Common myeloid progenitor, CD34-positive (primary cell): ENCODE measurements at regions not wholly inside any gene's neighbourhood (a gene's known extent, or its start where the extent isn't known, plus 50 kb on each side); places are given as distances from the start of the nearest gene placed in this dataset.

Experiments
- CTCF ChIA-PET: fragments of 350-600 bp; sonication (Branson Sonifier 250); formaldehyde crosslinking; loops from one replicate; lab custom pipeline; 2021; ENCODE audit warnings: antibody characterized with exemption; lab: Charles Lee
- POLR2A ChIA-PET: fragments of 350-600 bp; sonication (Branson Sonifier 250); formaldehyde crosslinking; loops from one replicate; lab custom pipeline; 2021; ENCODE audit warnings: antibody characterized with exemption; lab: Charles Lee
- DNase-seq, 3 donors: peaks; one replicate each; pipeline versions ENCODE4 v3.0.0 to v3.0.0-alpha.2; 2013
- H3K27ac ChIP-seq, 2 experiments: 1 replicate in 1 of 2; 2 replicates in 1 of 2; pipeline ENCODE4 v1.7.0; 2013; ENCODE audit warnings: inconsistent platforms in 2 of 2, low read length in 2 of 2, mild to moderate bottlenecking in 2 of 2, low read depth in 1 of 2, moderate library complexity in 1 of 2; ENCODE audit not compliant: severe bottlenecking in 2 of 2, insufficient read depth in 1 of 2, poor library complexity in 1 of 2
- H3K27me3 ChIP-seq, 5 experiments: replicated peaks in 2 of 5; 1 replicate in 3 of 5; 2 replicates in 2 of 5; pipeline versions ENCODE4 v1.6.1 to v1.7.0; 2013; ENCODE audit warnings: low read length in 4 of 5, mild to moderate bottlenecking in 2 of 5, moderate library complexity in 2 of 5, inconsistent platforms in 1 of 5; ENCODE audit not compliant: insufficient read depth in 5 of 5, control insufficient read depth in 4 of 5
- H3K36me3 ChIP-seq, 4 experiments: 1 replicate in 2 of 4; 2 replicates in 2 of 4; pipeline versions ENCODE4 v1.6.1 to v1.7.0; 2013; ENCODE audit warnings: low read length in 3 of 4, control low read depth in 1 of 4, mild to moderate bottlenecking in 1 of 4; ENCODE audit not compliant: control insufficient read depth in 4 of 4, insufficient read depth in 4 of 4
- H3K4me1 ChIP-seq, 4 experiments: 1 replicate in 3 of 4; 2 replicates in 1 of 4; pipeline versions ENCODE4 v1.6.1 to v1.7.1; 2013; ENCODE audit warnings: low read length in 3 of 4, mild to moderate bottlenecking in 3 of 4, control low read depth in 1 of 4, inconsistent platforms in 1 of 4, moderate library complexity in 1 of 4; ENCODE audit not compliant: control insufficient read depth in 4 of 4, insufficient read depth in 4 of 4; ENCODE audit errors: control extremely low read depth in 1 of 4
- H3K4me3 ChIP-seq, 7 experiments: 1 replicate in 4 of 7; 2 replicates in 3 of 7; pipeline versions ENCODE4 v1.5.1 to v1.7.0; 2013; ENCODE audit warnings: mild to moderate bottlenecking in 7 of 7, low read length in 6 of 7, moderate library complexity in 6 of 7, inconsistent platforms in 2 of 7, low read depth in 2 of 7, control low read depth in 1 of 7; ENCODE audit not compliant: insufficient read depth in 4 of 7, control insufficient read depth in 1 of 7; ENCODE audit errors: extremely low read depth in 1 of 7
- H3K9me3 ChIP-seq, 5 experiments: 1 replicate in 4 of 5; 2 replicates in 1 of 5; pipeline versions ENCODE4 v1.6.1 to v1.7.1; 2013; ENCODE audit warnings: low read length in 4 of 5, mild to moderate bottlenecking in 2 of 5, inconsistent platforms in 1 of 5, low read depth in 1 of 5, moderate library complexity in 1 of 5; ENCODE audit not compliant: control insufficient read depth in 4 of 5, insufficient read depth in 2 of 5; ENCODE audit errors: control extremely low read depth in 1 of 5
- WGBS: methylation state at CpG from one replicate; pipeline ENCODE4 v1.1.5; 2013; ENCODE audit not compliant: insufficient coverage; 5-methylcytosine and 5-hydroxymethylcytosine counted together

DNA sequence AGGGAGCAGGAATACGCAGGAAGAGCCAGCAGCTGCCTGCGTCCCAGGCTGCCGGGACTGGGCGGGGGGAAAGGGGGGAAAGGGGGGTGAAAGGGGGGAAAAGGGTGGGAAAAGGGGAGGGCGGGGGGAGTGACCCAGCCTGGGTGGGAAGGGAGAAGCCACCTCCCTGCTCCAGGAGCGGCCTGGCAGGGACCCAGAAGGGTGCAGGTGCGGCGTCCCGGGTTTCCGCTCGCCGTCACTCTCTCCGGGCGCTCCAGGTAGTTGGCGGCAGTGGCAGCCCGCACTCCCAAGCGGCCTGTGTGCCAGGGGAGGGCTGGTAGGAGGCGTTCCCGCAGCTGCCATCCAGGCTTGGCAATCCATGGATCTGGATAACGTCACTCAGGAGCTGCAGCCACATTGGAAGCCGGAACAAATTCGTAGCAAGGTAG, 141.0 kb upstream of the NGF start:
- ChIA-PET CTCF (no interaction called here), POLR2A (no interaction called here)
- no peak overlapping the region for H3K4me3 ChIP-seq

DNA sequence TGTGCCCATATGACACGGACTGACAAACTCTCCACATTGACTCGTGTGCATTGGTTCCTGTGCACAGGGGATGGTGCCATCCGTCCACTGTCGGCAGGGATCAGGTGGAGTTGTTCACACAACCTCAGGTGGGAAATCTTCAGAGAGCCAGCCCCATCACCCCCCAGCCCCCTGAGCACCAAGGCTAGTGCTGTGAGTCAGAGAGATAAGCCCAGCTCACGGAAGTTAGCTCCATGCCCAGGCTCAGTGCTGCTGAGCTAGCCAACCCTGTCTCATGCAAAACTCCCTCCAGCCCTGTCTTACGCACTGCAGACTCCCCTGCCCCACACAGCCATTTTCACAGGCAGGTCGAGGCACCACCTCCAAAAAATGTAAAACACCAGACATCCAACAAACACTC, 139.0 kb upstream of the NGF start:
- ChIA-PET POLR2A (no interaction called here), CTCF (interaction anchor here (1.0 to 1.3 kb wide), 2 partner anchors 21 to 139 kb away, joined by 3 read pairs; partner anchors contain the start of gene NGF)
- Histone ChIP-seq H3K36me3 (no peaks in the 10 kb centered on the region), H3K27ac (no peak overlapping the region), H3K4me3 (no peak overlapping the region), H3K27me3 (peaks cover 0 to 5% (median 0%) of the 10 kb centered on the region in 5 experiments), H3K9me3 (no peaks in the 10 kb centered on the region), H3K4me1 (peaks cover 5 to 19% (median 9%) of the 10 kb centered on the region in 4 experiments)
- no peak for DNase-seq
- WGBS = 97% methylated on average over 5 of the region's 7 CpGs

More for the DNA sequence above, 141.0 kb upstream of the NGF start:
- H3K27ac ChIP-seq = no peak overlapping the region
- H3K4me1 ChIP-seq = peaks cover 0 to 5% (median 0%) of the 10 kb centered on the region in 4 experiments
- no peaks in the 10 kb centered on the region for H3K36me3 ChIP-seq
- peaks cover 0 to 5% (median 0%) of the 10 kb centered on the region in 5 experiments for H3K27me3 ChIP-seq
- no peak for DNase-seq
- WGBS = 55% methylated on average over 17 of the region's 22 CpGs
- no peaks in the 10 kb centered on the region for H3K9me3 ChIP-seq

DNA sequence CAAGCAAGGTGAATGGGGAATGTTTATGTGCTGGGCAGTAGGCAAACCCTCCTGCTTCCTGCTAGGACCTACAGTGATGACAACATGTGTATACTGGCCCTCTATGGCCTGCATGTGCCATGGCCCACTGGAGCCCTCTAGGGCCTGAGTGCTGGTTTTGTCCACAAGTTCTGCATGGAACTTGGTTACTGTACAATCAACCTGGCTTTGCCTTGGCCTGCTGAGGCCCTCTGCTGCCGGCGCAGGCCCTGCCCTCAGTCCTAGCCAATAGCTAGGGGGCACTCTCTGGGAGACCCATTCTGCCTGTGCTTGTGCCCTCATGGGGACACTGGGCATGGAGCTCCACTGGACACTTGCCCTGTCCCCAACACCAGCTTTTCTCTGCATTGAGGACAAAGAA, 138.6 kb upstream of the NGF start:
- Histone ChIP-seq H3K27ac (no peak overlapping the region), H3K4me3 (no peak overlapping the region), H3K4me1 (peaks cover 5 to 19% (median 9%) of the 10 kb centered on the region in 4 experiments), H3K9me3 (no peaks in the 10 kb centered on the region), H3K36me3 (no peaks in the 10 kb centered on the region), H3K27me3 (peaks cover 0 to 5% (median 0%) of the 10 kb centered on the region in 5 experiments)
- DNase-seq = no peak
- WGBS = 95% methylated on average over 2 of the region's 2 CpGs
- CTCF ChIA-PET = interaction anchor here (1.3 kb wide), 1 partner anchor 138 kb away, joined by 3 read pairs; the partner anchor contains the start of gene NGF
- POLR2A ChIA-PET = no interaction called here

DNA sequence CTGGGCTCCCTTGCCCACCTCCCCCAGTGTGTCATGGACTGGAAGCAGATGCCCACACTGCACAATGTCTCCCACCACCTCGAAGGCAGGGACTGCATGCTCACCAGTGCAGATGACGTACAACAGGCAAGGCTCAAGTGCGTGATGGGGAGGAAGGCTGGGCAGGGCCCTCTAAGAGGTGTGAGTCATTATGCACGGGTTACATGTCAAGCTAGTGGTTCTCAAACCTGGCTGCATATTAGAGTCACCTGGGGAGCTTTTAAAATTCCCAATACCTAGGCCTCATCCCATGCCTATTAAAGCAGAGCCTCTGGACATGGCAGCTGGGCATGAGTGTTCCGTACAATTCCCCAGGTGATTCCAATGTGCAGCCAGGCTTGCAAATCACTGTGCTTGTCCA, 137.9 kb upstream of the NGF start:
- no peak for DNase-seq
- CTCF ChIA-PET = no interaction called here

DNA sequence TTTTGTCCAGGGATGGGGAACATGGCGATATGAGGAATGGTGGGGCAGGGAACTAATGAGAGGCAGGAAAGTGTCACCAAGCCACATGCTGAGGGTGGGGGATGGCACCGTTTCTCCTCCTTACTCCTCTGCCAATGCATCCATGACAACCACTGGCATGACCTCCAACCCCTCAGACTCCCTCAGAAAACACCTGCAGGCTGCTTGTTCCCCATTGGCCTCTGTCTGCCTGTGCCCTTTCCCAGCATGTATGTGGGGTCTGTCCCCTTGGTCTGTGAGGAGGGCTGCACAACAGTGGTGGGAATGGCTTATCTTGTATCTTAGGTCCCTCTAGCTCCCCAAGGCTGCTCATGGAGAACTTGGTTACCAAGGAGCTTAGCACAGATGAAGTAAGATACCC, 137.2 kb upstream of the NGF start:
- CTCF ChIA-PET = no interaction called here
- WGBS = 100% methylated on average over 2 of the region's 2 CpGs
- Histone ChIP-seq H3K36me3 (no peaks in the 10 kb centered on the region), H3K4me3 (no peak overlapping the region), H3K4me1 (peaks cover 7 to 27% (median 13%) of the 10 kb centered on the region in 4 experiments), H3K27ac (no peak overlapping the region), H3K9me3 (no peaks in the 10 kb centered on the region), H3K27me3 (peaks cover 0 to 5% (median 0%) of the 10 kb centered on the region in 5 experiments)
- POLR2A ChIA-PET = no interaction called here
- DNase-seq = no peak

More for the DNA sequence above, 137.9 kb upstream of the NGF start:
- 80% methylated on average over 5 of the region's 5 CpGs for WGBS
- Histone ChIP-seq H3K27me3 (peaks cover 0 to 5% (median 0%) of the 10 kb centered on the region in 5 experiments), H3K36me3 (no peaks in the 10 kb centered on the region), H3K4me3 (no peak overlapping the region), H3K27ac (no peak overlapping the region), H3K9me3 (no peaks in the 10 kb centered on the region), H3K4me1 (peaks cover 5 to 24% (median 9%) of the 10 kb centered on the region in 4 experiments)
- POLR2A ChIA-PET = no interaction called here

DNA sequence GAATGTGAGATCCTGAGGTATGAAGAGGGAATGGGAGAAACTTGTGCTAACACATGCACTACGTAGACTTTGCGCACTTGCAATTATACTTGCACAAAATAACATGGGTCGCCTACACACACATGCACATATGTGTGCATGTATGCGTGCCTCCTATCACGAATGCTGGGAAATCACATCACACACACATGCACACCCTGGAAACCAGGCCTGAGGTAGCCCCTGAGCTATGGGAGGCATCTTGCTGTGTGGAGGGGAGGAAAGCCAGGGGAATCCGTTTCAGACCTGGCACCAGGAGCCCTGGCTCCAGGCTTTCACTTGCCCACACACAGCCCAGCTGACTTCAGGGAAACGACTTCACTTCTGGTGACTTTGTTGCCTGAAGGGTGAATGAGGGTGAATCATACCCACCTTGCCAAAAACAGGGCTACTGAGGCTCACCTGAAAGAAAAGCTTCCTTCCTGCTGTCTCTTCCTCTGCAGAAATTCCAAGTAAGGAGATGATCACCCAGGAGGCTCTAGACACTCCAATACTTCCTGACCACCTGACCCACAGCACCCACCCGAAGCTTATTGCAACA, 136.0 kb upstream of the NGF start:
- 67% methylated on average over 4 of the region's 8 CpGs for WGBS
- no peak for DNase-seq
- H3K27me3 ChIP-seq = no peaks in the 10 kb centered on the region
- H3K4me3 ChIP-seq = no peak overlapping the region
- peaks cover 7 to 33% (median 23%) of the 10 kb centered on the region in 4 experiments for H3K4me1 ChIP-seq
- no peaks in the 10 kb centered on the region for H3K36me3 ChIP-seq
- ChIA-PET CTCF (interaction anchor here (1.2 kb wide), 1 partner anchor 122 kb away, joined by 3 read pairs; no protein-coding TSS in a partner anchor), POLR2A (no interaction called here)
- no peak overlapping the region for H3K27ac ChIP-seq
- H3K9me3 ChIP-seq = no peaks in the 10 kb centered on the region

DNA sequence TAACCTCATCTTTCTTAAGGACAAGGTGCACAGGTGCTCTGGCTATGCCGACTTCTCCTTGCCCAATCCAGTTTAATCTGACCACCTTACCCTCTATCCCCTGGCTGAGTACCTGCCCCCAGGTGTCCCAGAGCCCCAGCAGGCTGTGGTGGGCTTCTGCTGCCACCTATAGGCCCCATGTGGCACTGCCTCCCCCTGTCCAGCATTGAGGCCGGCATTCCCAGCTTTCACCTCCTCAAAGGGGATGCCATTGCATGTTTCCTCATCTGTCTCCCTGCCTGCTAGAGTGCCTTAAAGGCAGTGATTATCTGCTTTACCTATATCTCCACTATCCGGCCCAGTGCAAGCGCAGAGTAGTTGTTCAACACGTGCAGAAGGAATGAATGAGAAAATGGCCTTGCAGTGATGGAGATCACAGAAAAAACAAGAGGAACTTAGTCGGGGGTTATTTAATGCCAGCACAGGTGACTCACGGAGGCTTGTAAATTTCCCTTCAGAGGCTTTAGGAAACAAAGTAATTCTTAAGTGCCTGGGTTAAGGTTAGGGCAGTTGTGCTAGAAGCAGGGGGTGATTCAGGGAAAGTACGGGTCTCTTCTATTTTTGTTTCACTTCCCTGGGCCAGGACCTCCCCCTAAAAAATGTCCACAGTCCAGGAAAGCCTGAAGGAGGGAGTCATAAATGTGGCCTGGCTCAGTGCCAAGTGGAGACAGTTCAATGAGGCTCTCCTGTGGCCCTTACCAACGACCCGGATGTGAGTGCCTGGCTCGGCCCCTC, 131.8 kb upstream of the NGF start:
- H3K4me1 ChIP-seq = peaks cover 7 to 36% (median 24%) of the 10 kb centered on the region in 4 experiments
- WGBS = 17% methylated on average over 11 of the region's 11 CpGs
- no peaks in the 10 kb centered on the region for H3K36me3 ChIP-seq
- ChIA-PET POLR2A (no interaction called here), CTCF (interaction anchor here (0.7 to 1.7 kb wide), 6 partner anchors 8 to 333 kb away, joined by 3 to 8 read pairs (median 4); no protein-coding TSS in a partner anchor)
- H3K4me3 ChIP-seq = peak overlapping the region in 3 of 7 experiments; percentile 3 to 61 (median 8)
- no peaks in the 10 kb centered on the region for H3K9me3 ChIP-seq
- H3K27me3 ChIP-seq = no peaks in the 10 kb centered on the region
- no peak overlapping the region for H3K27ac ChIP-seq
- peak; percentile 56 to 83 (median 78) for DNase-seq
